DND-41 (cell line): ENCODE measurements at regions not wholly inside any gene's neighbourhood (a gene's known extent, or its start where the extent isn't known, plus 50 kb on each side); places are given as distances from the start of the nearest gene placed in this dataset.

Experiments used
- ATAC-seq: fragments of 200-7000 bp; cut with Tn5 transposase; 3 replicates; pipeline ENCODE4 v1.9.1; 2021; ENCODE audit warnings: low read depth; ENCODE audit not compliant: insufficient read depth
- DNase-seq: peaks from one replicate; pipeline ENCODE4 v3.0.0-alpha.2; 2020
- H2AFZ ChIP-seq: 2 replicates; pipeline ENCODE4 v1.6.0; 2012; ENCODE audit warnings: low read depth, low read length
- H3K27ac ChIP-seq: 2 replicates; pipeline ENCODE4 v1.5.1; 2012; ENCODE audit warnings: low read length, inconsistent platforms
- H3K27me3 ChIP-seq: fragments of 200-600 bp; sonication (generic); 2 replicates; pipeline ENCODE4 v1.6.0; 2012; ENCODE audit warnings: low read length, mild to moderate bottlenecking, inconsistent platforms; ENCODE audit not compliant: insufficient read depth, poor library complexity
- H3K36me3 ChIP-seq: 2 replicates; pipeline ENCODE4 v1.5.1; 2012; ENCODE audit warnings: low read length, inconsistent platforms; ENCODE audit not compliant: insufficient read depth
- H3K4me1 ChIP-seq: 2 replicates; pipeline ENCODE4 v1.5.1; 2012; ENCODE audit warnings: mild to moderate bottlenecking, low read length; ENCODE audit not compliant: insufficient read depth
- H3K4me2 ChIP-seq: 2 replicates; pipeline ENCODE4 v1.6.0; 2012; ENCODE audit warnings: mild to moderate bottlenecking, moderate library complexity, low read length, inconsistent platforms; ENCODE audit not compliant: insufficient read depth
- H3K4me3 ChIP-seq, 2 experiments: fragments of 200-600 bp in 1 of 2; shearing (Covaris generic) in 1 of 2; 2 replicates each; pipeline ENCODE4 v1.5.1; 2012 to 2016; ENCODE audit warnings: inconsistent platforms in 2 of 2, low read length in 2 of 2, mild to moderate bottlenecking in 2 of 2, low read depth in 1 of 2, moderate library complexity in 1 of 2
- H3K79me2 ChIP-seq: 2 replicates; pipeline ENCODE4 v1.6.0; 2012; ENCODE audit warnings: low read length, inconsistent platforms; ENCODE audit not compliant: insufficient read depth
- H3K9ac ChIP-seq: 2 replicates; pipeline ENCODE4 v1.6.0; 2012; ENCODE audit warnings: low read depth, mild to moderate bottlenecking, inconsistent platforms, low read length, moderate library complexity
- H3K9me3 ChIP-seq: 2 replicates; pipeline ENCODE4 v1.5.1; 2012; ENCODE audit warnings: low read length, moderate library complexity, mild to moderate bottlenecking, inconsistent platforms; ENCODE audit not compliant: insufficient read depth, severe bottlenecking
- H4K20me1 ChIP-seq: 2 replicates; pipeline ENCODE4 v1.6.0; 2012; ENCODE audit warnings: low read length; ENCODE audit not compliant: insufficient read depth
- CTCF ChIP-seq: IDR thresholded peaks from 2 replicates; pipeline ENCODE4 v1.5.1; 2012; ENCODE audit warnings: borderline replicate concordance, low read length, moderate library complexity, mild to moderate bottlenecking; ENCODE audit not compliant: poor library complexity, severe bottlenecking; ENCODE audit errors: extremely low read depth
- EZH2 ChIP-seq: IDR thresholded peaks from 3 replicates; pipeline ENCODE4 v1.6.1; 2012; ENCODE audit warnings: borderline replicate concordance, low read depth, mild to moderate bottlenecking, moderate library complexity, low read length, inconsistent platforms; ENCODE audit not compliant: severe bottlenecking

- peak; percentile 75 for DNase-seq
- Histone ChIP-seq H3K27ac (peak overlapping the region; percentile 89), H2AFZ (peak overlapping the region; percentile 40), H4K20me1 (no peaks in the 10 kb centered on the region), H3K4me2 (peak overlapping the region; percentile 72), H3K4me3 (peak overlapping the region; percentile 14 to 59; a peak in 3 of 4 replicates), H3K4me1 (peaks cover 43% of the 10 kb centered on the region), H3K9ac (peak overlapping the region; percentile 57), H3K36me3 (no peaks in the 10 kb centered on the region), H3K27me3 (no peaks in the 10 kb centered on the region), H3K9me3 (no peaks in the 10 kb centered on the region), H3K79me2 (no peaks in the 10 kb centered on the region)
- TF ChIP-seq CTCF = no peak
- TF ChIP-seq EZH2 = no peak
- peak; percentile 6; the same call in 2 of the 3 replicates for ATAC-seq
These were observed 276.9 kb downstream of the GATA3 start for GRCh38 chr10:8331387-8331786.

- H3K9ac ChIP-seq = peak overlapping the region; percentile 57
- peak overlapping the region; percentile 72 for H3K4me2 ChIP-seq
- H4K20me1 ChIP-seq = no peaks in the 10 kb centered on the region
- peak overlapping the region; percentile 64 for H2AFZ ChIP-seq
- H3K4me3 ChIP-seq = peak overlapping the region; percentile 16 to 59; a peak in 3 of 4 replicates
- TF ChIP-seq EZH2 = no peak
- TF ChIP-seq CTCF = no peak
- no peaks in the 10 kb centered on the region for H3K27me3 ChIP-seq
- peak overlapping the region; percentile 89 for H3K27ac ChIP-seq
- H3K9me3 ChIP-seq = no peaks in the 10 kb centered on the region
- no peaks in the 10 kb centered on the region for H3K79me2 ChIP-seq
- DNase-seq (peak; percentile 94), ATAC-seq (peak; percentile 96)
- H3K36me3 ChIP-seq = no peaks in the 10 kb centered on the region
- peaks cover 43% of the 10 kb centered on the region for H3K4me1 ChIP-seq
These were observed 277.6 kb downstream of the GATA3 start for GRCh38 chr10:8331896-8332729.

- H3K79me2 ChIP-seq = no peaks in the 10 kb centered on the region
- no peaks in the 10 kb centered on the region for H3K27me3 ChIP-seq
- no peaks in the 10 kb centered on the region for H3K9me3 ChIP-seq
- DNase-seq (no peak), ATAC-seq (peak; percentile 31)
- peak overlapping the region; percentile 64 for H2AFZ ChIP-seq
- TF ChIP-seq CTCF (no peak), EZH2 (no peak)
- peak overlapping the region; percentile 16 to 59; a peak in 3 of 4 replicates for H3K4me3 ChIP-seq
- no peaks in the 10 kb centered on the region for H4K20me1 ChIP-seq
- peaks cover 43% of the 10 kb centered on the region for H3K4me1 ChIP-seq
- peak overlapping the region; percentile 57 for H3K9ac ChIP-seq
- no peaks in the 10 kb centered on the region for H3K36me3 ChIP-seq
- H3K27ac ChIP-seq = peak overlapping the region; percentile 89
- peak overlapping the region; percentile 72 for H3K4me2 ChIP-seq
These were observed 278.2 kb downstream of the GATA3 start for GRCh38 chr10:8332730-8333111.
